HG03108 (cell line): ENCODE measurements at regions not wholly inside any gene's neighbourhood (a gene's known extent, or its start where the extent isn't known, plus 50 kb on each side); places are given as distances from the start of the nearest gene placed in this dataset.
"Not testable (repeated sequence)": the region's sequence is repeated elsewhere in the genome, so short reads cannot be mapped to it uniquely, and the experiment has no call there.

Experiments used
- ATAC-seq: cut with Tn5 transposase; IDR thresholded peaks from one replicate; pipeline ENCODE4 v1.9.1; 2021; ENCODE audit warnings: moderate library complexity; ENCODE audit not compliant: unreplicated experiment

DNA sequence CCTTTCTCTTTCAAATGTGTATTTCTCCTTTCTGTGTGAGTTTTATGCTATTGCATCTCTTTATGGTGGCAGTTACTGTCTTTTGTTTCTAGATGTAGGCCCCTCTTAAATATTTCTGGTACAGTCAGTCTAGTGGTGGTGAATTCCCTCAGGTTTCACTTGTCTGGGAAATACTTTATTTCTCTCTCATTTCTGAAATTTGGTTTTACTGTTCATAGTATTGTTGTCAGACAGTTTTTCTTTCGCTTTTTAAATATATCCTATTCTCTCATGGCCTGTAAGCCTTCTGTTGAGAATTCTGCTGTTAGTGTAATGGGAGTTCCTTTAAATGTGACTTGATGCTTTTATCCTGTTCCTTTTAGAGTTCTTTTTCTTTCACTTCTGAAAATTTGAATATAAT is 874.0 kb downstream of the PLOD2 start:
- no peak for ATAC-seq

DNA sequence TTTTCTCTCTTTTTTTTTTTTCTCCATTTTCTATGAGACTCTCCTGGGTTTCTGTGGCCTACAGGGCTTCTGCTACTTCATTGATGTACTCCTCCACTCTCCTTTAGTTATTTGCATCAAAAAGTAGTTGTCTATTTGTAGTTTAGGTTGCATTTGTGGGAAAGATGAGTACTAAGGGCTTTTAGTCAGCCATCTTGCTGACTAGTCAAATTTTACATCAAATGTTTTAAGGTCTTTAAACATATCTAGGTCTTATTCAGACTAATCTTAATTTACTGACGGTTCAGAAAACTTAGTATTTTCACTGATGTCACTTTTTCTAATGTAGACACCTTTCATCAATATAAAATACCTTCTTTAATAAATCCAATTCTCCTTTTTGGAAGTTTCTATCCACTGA is 871.0 kb downstream of the PLOD2 start:
- no peak for ATAC-seq

- ATAC-seq = no peak
Measured at GRCh38 chr3:145294572-145294971, 866.4 kb downstream of the PLOD2 start.

DNA sequence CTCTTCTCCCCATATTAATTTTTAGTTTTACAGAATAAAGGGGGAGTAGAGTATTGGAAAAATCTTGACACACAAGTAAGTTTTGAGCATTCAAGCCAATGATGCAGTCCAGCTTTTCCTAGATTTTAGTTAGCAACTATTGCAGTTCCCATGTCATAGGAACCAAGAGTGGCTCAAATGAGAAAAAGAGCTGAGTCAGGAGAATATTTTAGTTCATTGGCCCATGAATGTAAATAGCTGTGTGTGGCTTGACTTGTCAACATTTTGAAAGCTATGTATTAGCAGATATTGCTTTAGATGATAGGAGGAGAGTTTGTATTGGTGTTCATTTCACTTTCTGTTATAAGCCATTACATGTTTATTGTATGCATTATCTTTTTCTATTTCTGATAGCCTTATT is 853.7 kb downstream of the PLOD2 start:
- ATAC-seq = no peak

DNA sequence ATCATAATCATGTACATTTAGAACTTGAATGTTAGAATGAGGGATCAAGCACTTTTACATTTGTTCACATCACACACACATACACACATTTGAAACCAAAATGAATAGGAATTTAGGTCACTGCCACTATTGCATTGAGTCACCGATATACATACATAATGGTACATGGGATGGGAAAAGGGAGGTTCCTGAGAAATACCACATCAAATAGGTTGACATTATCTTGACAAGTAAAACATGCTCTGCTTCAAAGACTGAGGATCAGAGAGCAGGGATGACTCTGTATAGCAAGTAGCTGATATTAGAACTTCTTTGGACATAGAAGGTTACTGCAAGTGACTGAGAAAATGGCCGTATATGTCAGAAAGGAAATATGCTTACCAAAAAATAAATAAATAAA is 847.2 kb downstream of the PLOD2 start:
- no peak for ATAC-seq

GRCh38 chr3:145316253-145316652 is 844.7 kb downstream of the PLOD2 start:
- ATAC-seq = not testable (repeated sequence)

- no peak for ATAC-seq
Measured at GRCh38 chr3:145326666-145327065, 834.3 kb downstream of the PLOD2 start.

GRCh38 chr3:145333427-145333826 is 827.6 kb downstream of the PLOD2 start:
- not testable (repeated sequence) for ATAC-seq

- no peak for ATAC-seq
Measured at GRCh38 chr3:145333931-145334330, 827.1 kb downstream of the PLOD2 start.

- ATAC-seq = no peak
Measured at GRCh38 chr3:145355206-145355605, 805.8 kb downstream of the PLOD2 start.

DNA sequence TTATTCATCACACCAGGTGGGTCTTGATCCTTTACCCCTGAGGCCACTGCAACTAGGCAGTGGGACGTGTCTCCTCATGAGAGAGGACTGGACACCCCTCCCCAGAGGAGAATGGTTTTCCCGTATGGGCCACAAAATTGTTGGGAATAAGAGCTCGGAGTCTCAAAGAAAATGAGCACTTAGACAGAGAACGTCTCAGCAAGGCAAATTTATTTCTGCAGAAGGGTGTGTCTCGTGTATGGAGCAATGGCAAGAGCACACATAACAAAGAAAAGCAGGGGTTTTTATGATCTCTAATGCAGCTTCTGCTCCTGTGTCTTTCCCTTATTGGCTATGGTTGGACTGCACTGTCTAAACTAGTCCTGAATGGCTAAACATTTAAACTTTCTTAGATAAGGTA is 803.5 kb downstream of the PLOD2 start:
- ATAC-seq = no peak

- no peak for ATAC-seq
Measured at GRCh38 chr3:145359040-145359439, 801.9 kb downstream of the PLOD2 start.

- no peak for ATAC-seq
Measured at GRCh38 chr3:145368748-145369147, 792.2 kb downstream of the PLOD2 start.

GRCh38 chr3:145370870-145371269 is 790.1 kb downstream of the PLOD2 start:
- ATAC-seq = no peak

- ATAC-seq = no peak
Measured at GRCh38 chr3:145377301-145377700, 783.7 kb downstream of the PLOD2 start.

DNA sequence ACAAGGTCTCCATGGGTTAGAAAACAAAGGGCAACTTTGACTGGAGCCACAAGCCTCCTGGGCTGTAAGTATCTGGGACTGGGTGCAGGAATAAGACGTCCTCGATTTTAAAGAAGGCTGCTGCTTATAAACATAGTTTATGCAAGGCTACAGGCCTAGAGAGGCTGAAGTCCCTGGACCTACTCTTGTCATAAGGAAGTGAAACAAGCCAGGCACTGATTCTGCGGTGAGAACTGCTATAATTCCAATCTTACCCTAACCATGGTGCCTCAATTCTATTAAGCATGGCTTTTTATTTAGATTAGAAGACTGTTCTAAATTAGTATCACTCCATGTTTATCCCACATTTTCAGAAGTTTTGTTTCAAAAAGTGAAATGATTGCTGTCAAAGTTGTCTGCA is 777.6 kb downstream of the PLOD2 start:
- ATAC-seq = no peak

DNA sequence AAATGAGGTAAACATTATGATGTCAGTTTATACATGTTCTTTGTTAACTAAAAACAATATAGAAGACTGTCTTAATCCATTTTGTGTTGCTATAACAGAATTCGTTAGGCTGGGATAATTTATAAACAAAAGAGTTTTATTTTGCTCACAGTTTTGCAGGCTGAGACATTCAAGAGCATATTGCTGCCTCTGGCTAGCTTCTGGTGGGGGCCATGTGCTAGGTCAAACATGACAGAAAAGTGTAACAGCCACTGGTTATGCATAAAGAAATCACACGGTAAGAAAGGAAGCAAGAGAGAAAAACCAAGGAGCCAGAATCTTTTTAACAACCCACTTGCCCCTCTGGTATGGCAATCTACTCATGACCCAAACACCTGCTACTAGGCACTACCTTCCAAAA is 776.7 kb downstream of the PLOD2 start:
- no peak for ATAC-seq

- no peak for ATAC-seq
Measured at GRCh38 chr3:145387211-145387610, 773.8 kb downstream of the PLOD2 start.

GRCh38 chr3:145395421-145395820 is 765.6 kb downstream of the PLOD2 start:
- no peak for ATAC-seq

GRCh38 chr3:145411605-145412004 is 749.4 kb downstream of the PLOD2 start:
- ATAC-seq = no peak

- ATAC-seq = no peak
Measured at GRCh38 chr3:145417678-145418077, 743.3 kb downstream of the PLOD2 start.

DNA sequence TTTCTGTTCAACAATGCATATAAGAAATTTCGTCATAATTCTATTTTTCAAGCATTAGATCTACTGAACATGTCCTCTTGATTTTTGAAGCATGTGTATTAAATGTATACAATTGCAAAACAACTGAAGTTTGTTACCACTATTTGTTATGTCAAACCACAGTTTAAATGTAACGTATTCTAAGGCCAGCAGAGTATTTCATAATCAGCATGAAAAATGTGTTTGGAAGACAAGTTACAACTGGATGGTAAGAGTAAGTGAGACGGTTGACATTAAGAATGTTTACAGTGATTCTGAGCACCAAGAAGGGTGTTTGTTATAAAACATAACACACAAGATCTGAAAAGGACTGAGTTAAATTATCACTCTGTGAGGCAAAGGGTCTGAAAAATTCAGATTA is 738.4 kb downstream of the PLOD2 start:
- ATAC-seq = no peak

- ATAC-seq = no peak
Measured at GRCh38 chr3:145427355-145427754, 733.6 kb downstream of the PLOD2 start.

DNA sequence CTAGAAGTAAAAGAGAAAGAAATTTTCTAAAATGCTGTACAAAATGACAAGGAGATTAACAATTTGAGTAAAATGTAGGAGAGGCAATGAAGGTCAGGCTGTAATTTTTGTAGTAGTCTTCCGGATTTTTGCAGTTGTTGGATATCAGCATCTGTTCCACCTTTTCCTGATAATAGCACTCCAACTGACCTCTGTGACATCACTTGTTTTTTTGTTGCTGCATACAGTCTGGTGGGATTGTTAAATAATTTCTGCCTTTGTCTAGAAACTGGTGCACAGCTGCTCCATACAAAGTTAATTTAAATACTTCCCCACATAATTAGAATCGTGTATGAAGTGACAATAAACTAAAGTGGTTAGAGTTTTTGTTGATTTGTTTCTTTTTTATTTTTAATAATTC is 731.4 kb downstream of the PLOD2 start:
- ATAC-seq = no peak
